T-helper 2 cell treated with Interferon-gamma antibody and Interleukin-4, amounts not matched to agents 100 ng/mL and 5 ng/mL, for 36 hours (primary cell): ENCODE measurements at regions not wholly inside any gene's neighbourhood (a gene's known extent, or its start where the extent isn't known, plus 50 kb on each side); places are given as distances from the start of the nearest gene placed in this dataset.

Experiments
- intact Hi-C: fragments of 100-400 bp; cut with micrococcal nuclease; formaldehyde crosslinking; loops from one replicate; pipeline ENCODE4 v1.15.1; 2023

GRCh38 chr5:74164725-74165235, 475.7 kb downstream of the ENC1 start:
- intact Hi-C loops = no loop called here

GRCh38 chr5:74162524-74162923, 478.0 kb downstream of the ENC1 start:
- intact Hi-C loops = no loop called here

DNA sequence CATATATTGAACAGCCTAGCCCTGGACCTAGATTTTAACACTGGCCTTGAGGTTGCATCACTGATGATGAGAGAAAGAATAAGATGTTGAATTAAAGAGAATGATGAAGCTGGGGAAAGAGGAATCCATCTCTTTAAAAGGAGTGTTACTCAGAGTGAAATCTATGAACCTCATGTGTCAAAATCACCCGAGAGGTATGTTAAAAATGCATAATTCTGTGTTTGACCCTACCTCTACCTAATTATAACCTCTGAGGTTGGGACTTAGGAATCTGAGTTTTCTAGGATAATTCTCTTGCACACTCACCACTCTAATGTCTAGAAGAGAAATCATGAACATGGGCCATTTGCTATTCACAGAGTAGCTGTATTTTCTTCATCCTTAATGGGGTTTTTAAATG, 479.4 kb downstream of the ENC1 start:
- intact Hi-C loops = no loop called here

DNA sequence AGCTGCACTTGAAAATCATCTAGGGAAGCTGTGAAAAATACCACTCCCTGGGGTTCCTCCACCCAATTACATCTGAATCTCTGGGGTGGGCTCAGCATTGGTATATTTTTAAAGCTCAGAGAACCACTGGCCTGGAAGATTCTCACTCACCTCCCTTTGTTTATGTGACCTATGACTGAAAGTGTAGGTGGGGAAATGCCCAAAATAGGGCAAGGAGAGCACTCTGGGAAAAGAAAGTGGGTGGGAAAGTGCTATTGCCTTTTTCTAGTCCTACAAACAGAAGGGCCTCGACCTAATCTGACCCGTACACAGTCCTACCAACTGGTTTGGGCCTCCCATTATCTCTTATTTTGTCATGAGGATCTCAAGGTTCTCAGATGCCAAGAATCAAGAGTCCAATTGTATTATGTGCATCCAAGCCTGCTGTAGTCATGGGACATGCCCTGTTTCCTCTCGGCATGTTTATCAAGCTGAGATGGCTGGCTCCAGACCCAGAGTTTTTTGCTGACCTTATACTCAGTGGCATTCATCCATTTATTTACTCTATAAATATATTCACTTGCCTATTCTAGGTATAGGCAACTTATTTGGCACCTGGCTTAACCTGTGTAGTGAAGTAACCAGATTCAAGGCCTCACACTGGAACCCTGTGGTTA, 483.7 kb downstream of the ENC1 start:
- intact Hi-C loops = no loop called here

- intact Hi-C loops = no loop called here
Observed at GRCh38 chr5:74155501-74155900, 485.0 kb downstream of the ENC1 start.

GRCh38 chr5:74154526-74154925, 486.0 kb downstream of the ENC1 start:
- intact Hi-C loops = no loop called here

- intact Hi-C loops = no loop called here
Observed at GRCh38 chr5:74153255-74153790, 487.2 kb downstream of the ENC1 start.

DNA sequence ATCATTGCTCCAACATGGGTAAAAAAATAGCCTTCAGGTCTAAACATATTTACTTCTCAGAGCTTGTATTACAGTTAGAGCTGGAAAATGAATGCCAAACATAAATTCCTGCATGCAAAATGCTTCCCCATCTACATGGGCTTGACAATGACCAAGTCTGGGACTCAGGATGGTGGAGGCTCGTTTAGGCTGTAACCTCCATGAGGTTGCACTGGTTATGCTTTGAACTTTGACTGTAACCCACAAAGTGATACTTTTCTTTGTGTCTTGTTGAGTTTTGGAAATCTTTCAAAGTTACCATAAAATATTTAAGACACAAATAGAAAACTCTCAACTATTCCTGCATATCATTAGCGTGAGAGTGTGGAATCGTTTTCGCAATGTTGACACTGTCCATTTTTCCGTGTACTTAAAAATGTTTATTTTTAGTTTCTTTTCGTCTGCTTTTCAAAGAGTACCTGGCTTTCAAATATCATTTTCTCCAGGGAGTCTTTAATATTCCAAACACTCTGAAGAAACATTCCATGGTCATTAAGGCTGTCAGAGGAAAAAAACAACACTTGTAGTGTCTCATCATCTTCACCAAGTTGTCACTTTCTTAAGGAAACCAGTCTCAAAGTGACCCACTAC, 487.8 kb downstream of the ENC1 start:
- intact Hi-C loops = no loop called here

DNA sequence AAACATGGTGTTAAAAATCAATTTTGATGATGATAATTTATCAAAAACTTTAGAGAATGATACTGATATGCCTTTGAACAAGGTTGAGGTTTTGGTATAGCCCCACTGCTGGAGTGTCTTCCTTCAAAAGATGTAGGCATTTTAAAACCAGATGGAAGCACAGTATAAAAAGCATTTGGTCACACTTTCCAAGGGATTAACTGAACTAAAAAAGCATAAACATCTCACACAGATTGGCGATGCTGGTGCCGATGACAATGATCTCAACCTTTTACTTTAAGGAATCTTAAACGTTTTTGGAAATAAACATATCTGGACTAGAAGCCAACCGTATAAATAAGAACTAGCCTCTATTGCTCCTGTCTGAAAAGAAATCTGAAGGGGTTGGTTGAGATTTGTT, 488.4 kb downstream of the ENC1 start:
- intact Hi-C loops = no loop called here

DNA sequence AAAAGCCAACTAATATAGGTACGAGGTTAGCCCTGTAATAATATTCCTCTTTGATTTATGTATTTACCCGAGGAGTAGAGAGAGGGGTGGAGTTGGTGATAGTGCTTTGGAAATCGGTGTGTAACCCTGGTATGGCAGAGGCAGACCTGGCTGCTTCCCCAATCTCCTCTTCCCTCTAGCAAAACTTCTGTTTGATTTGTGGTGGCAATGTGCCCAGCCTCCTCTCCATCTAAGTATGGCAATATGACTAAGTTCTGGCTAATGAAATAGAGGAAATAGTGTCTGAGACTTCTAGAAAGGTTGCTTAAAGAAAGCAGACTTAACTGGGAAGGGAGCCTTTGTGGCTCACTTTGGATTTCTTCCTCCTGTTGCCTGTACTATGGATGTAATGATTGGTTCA, 491.1 kb downstream of the ENC1 start:
- intact Hi-C loops = no loop called here

DNA sequence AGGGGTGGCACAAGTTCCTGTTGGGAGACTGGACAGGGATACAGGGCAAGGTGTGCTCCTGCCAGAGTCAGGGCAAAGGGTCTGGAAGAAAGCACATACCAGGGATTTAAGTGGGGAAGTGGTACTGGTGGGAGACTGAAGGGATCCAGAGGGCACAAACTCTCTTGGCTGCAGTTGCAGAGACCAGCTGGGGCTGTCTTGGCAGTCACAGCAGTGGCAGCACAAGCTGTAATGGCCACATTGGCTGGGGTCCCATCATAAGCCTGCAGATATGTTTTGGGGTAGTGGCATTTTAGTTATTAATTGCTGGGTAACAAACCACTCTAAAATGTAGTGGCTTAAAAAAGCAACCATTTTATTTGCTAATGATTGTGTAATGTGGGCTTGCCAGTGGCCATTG, 492.2 kb downstream of the ENC1 start:
- intact Hi-C loops = no loop called here

DNA sequence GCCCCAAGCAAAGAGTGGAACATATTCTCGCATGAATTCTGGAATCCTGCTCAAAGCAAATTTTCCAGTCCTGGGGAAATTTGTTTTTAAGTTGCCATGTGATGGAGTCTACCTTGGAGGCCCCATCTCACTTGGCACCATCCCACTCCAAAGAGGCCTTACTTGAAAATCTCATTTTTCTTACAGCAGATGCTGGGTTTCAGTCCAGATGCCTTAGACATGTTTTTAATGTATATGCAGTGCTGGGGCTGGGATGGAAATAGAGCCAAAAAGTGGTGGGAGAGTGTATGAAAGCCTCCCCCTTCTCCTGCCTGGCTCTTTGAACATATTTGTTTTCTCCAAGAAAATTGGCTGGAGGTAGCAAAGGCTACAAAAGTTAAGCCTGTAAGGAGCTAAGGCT, 493.7 kb downstream of the ENC1 start:
- intact Hi-C loops = no loop called here

DNA sequence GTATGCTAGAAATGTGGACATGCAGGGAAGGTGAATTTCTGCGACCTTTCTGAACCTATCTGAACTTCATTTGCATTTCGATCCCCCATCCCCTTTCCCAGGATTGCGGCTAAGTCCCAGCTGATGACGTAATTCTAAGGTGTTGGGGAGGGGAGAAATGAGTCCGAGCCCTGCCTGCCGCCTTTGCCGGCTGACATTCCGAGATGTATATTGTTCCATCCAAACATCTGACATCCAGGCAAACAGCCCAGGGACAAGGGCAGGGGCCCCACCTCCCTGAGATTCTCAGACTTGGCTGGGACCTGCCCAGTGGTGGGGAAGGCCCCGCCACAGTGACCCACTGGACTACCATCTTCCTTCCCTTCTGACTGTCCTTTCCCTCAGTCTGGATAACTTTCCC, 494.6 kb downstream of the ENC1 start:
- intact Hi-C loops = no loop called here

- intact Hi-C loops = no loop called here
Observed at GRCh38 chr5:74143721-74144330, 496.7 kb downstream of the ENC1 start.

GRCh38 chr5:74143151-74143550, 497.4 kb downstream of the ENC1 start:
- intact Hi-C loops = no loop called here

DNA sequence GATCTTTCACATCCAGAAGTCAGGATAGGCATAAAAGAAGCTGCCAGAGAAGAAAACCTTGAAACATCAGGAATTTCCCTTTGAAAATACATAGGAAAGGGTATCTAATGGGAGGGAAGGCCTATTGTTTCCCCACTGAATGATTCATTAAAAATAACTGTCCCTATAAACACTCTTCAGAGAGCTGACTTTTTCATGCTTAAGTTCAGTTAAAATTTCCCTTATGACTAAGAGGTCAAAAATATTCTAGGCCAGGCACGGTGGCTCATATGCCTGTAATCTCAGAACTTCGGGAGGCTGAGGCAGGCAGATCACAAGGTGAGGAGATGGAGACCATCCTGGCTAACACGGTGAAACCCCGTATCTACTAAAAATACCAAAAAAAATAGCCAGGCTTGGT, 499.5 kb downstream of the ENC1 start:
- intact Hi-C loops = no loop called here

- intact Hi-C loops = no loop called here
Observed at GRCh38 chr5:74140409-74140808, 500.1 kb downstream of the ENC1 start.

- intact Hi-C loops = no loop called here
Observed at GRCh38 chr5:74139589-74139988, 500.9 kb downstream of the ENC1 start.

GRCh38 chr5:74138721-74139120, 501.8 kb downstream of the ENC1 start:
- intact Hi-C loops = no loop called here

GRCh38 chr5:74136276-74136825, 504.2 kb downstream of the ENC1 start:
- intact Hi-C loops = no loop called here

DNA sequence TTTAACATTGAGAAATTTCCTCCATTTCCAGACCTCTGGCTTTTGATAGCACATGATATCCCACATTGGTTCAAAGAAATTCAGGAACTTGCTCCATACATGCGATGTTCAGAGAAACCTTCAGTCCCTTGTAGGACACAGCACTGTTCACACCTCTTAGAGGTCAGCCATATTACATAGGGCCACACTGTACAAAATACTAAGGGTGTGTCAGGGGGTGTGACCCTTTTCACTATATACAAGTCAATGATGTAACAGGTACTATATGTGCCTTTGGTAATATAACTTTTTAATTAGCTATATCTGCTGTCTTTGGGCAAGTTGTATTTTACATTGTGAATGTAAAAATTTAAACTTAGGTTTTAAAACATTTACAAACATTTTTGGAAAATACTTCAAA, 505.5 kb downstream of the ENC1 start:
- intact Hi-C loops = no loop called here

DNA sequence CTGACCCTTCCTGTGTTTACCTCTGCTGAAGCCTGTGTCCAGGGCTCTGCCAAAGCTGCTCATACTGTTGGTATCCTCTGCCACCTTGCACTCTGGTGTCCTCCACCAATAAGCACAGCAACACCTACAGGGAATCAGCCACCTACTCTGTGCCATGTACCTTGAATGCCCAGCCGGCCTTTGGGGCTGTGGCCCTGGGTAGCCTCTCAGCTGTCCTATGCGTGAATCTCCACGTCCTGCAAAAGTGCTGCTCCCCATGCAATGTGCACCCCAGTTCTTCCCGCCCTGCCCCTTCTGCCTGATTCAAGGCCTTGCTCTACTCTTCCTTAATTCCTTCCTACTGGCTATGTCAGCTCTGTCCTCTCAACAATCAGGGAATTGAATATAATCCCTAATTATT, 506.5 kb downstream of the ARHGEF28 start:
- intact Hi-C loops = no loop called here
